22Rv1 (cell line): ENCODE measurements at regions not wholly inside any gene's neighbourhood (a gene's known extent, or its start where the extent isn't known, plus 50 kb on each side); places are given as distances from the start of the nearest gene placed in this dataset.

Experiments used
- H3K27ac ChIP-seq: fragments of 450-650 bp; 2 replicates; pipeline ENCODE4 v1.5.1; 2017
- CTCF ChIP-seq: fragments of 450-650 bp; IDR thresholded peaks from 2 replicates; pipeline ENCODE4 v1.5.1; 2017; ENCODE audit warnings: mild to moderate bottlenecking
- ZFX ChIP-seq: fragments of 450-650 bp; IDR thresholded peaks from 2 replicates; pipeline ENCODE4 v1.6.1; 2017; ENCODE audit warnings: antibody characterized with exemption, borderline replicate concordance

- TF ChIP-seq CTCF (no peak), ZFX (no peak)
- no peak overlapping the region for H3K27ac ChIP-seq
Measured at GRCh38 chr5:35561396-35561795, 56.3 kb upstream of the SPEF2 start.

- no peak overlapping the region for H3K27ac ChIP-seq
- no peak for TF ChIP-seq CTCF
- no peak for TF ChIP-seq ZFX
Measured at GRCh38 chr5:35557748-35558147, 59.9 kb upstream of the SPEF2 start.

- TF ChIP-seq ZFX (no peak), CTCF (no peak)
Measured at GRCh38 chr5:35557199-35557598, 60.5 kb upstream of the SPEF2 start.

GRCh38 chr5:35554016-35554415 is 63.6 kb upstream of the SPEF2 start:
- TF ChIP-seq ZFX (no peak), CTCF (no peak)
- no peak overlapping the region for H3K27ac ChIP-seq

More at GRCh38 chr5:35557199-35557598, 60.5 kb upstream of the SPEF2 start:
- H3K27ac ChIP-seq: no peak overlapping the region

DNA sequence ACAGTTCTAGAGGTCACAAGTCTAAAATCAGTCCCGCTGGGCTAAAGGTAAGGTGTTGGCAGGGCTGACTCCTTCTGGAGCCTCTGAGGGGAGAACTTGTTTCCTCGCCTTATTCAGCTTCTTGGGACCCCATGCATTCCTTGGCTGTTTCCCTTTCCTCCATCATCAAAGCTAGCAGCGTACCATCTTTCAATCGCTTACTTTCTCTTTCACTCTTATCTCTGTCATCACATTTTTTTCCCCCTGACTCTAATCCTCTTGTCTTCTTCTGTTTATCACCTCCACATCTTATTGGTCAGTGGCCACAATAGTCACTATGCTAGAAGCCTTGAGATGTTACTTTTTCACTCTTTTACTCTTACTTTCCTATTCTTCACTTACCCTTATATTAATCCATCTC is 72.5 kb upstream of the SPEF2 start:
- no peak for TF ChIP-seq CTCF
- no peak for TF ChIP-seq ZFX

DNA sequence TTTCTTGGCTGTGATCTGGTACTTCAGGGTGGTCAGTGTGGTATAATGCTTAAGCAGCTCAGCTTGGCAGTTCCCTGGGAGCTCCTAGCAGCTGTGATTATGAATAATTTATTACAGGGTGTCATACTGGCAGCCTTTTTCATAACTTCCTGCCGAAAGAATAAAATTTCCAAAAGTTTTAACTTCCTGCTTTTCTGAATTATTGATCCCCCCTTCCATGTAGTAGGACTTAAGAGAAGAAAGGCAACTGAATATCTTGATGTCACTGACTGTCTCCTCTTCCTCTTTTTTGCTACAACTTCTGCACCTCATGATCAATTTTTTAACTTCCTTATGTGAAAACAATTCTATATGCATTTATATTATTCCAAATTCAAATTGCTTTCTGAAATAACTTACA is 74.3 kb upstream of the SPEF2 start:
- TF ChIP-seq CTCF (no peak), ZFX (no peak)
- H3K27ac ChIP-seq: no peak overlapping the region

More for the DNA sequence above, 72.5 kb upstream of the SPEF2 start:
- no peak overlapping the region for H3K27ac ChIP-seq

- H3K27ac ChIP-seq: no peak overlapping the region
- TF ChIP-seq CTCF: no peak
- no peak for TF ChIP-seq ZFX
Measured at GRCh38 chr5:35540002-35540401, 77.7 kb upstream of the SPEF2 start.
